ENCODE measurements at regions not wholly inside any gene's neighbourhood (a gene's known extent, or its start where the extent isn't known, plus 50 kb on each side); places are given as distances from the start of the nearest gene placed in this dataset.

GRCh38 chr6:153843420-153843819 is 195.6 kb upstream of the OPRM1 start:
- TF ChIP-seq CTCF (IDR thresholded peaks at IDR 0.05) (no peak), EZH2 (IDR thresholded peaks at IDR 0.05; ENCODE audit: borderline replicate concordance, insufficient read depth, low read depth, low read length, poor library complexity, severe bottlenecking) (no peak)
